ENCODE measurements at regions not wholly inside any gene's neighbourhood (a gene's known extent, or its start where the extent isn't known, plus 50 kb on each side); places are given as distances from the start of the nearest gene placed in this dataset.

DNA sequence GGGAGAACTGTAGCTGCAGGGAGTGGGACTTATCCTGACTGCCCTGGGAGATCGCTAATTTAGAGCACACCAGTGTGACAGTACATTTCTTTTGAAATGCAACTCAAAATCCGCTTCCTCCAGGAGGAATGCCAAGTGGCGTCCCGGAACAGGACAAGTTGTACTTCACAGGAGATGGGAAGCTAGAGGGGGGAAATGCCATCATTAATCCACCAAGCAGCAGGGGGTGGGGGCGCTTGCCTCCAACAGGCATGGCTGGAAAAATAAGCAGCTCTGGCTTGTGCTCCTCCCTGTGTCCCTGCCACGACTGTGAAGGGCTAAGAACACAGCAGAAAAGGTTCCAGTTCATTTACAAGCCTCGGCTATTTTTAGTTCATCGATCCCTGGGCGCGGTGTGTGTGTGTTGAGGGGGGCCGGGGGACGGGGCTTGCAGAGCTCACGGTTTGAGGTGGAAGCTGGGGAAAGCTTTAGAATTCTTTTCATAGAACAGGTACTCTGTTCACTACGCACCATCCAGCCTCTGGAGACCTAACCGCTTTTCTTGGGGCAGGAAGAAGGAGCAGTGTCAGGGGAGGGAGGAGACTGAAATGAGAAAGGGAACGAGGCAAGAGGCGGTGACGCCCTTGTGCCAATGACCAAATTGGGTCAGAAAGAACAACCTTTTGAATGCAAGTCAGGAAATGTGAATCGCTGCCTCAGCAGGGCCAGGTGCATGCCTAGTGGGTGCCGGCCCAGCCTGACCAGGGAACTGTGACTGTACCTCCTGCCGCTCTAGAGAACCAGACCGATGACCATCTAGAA is 51.8 kb upstream of the DGKG start:
- H3K27me3 ChIP-seq: no peaks in the 10 kb centered on the region
- H3K9me3 ChIP-seq: no peaks in the 10 kb centered on the region
- peaks cover 11% of the 10 kb centered on the region for H3K4me1 ChIP-seq
- H3K27ac ChIP-seq: peak overlapping the region; percentile 56
- H3K36me3 ChIP-seq: no peaks in the 10 kb centered on the region
- peak overlapping the region; percentile 34 to 45 for H3K4me3 ChIP-seq
- DNase-seq (ENCODE audit: extremely low spot score in 2 of 2): no peak
- TF ChIP-seq CTCF (IDR thresholded peaks at IDR 0.05): no peak
- peak in 1 of 2 donors; percentile 38 for TF ChIP-seq POLR2AphosphoS5 (IDR thresholded peaks at IDR 0.05; ENCODE audit: insufficient read depth in 1 of 2, low read depth in 1 of 2)
- no peak for TF ChIP-seq POLR2A (IDR thresholded peaks at IDR 0.05)
- intact Hi-C loops (cut with DNase I): loop anchor here (10.0 kb wide), 1 partner anchor 49 kb away; the partner anchor contains the start of gene DGKG

- TF ChIP-seq POLR2AphosphoS5 (IDR thresholded peaks at IDR 0.05; ENCODE audit: insufficient read depth in 1 of 2, low read depth in 1 of 2): no peak
- no peak for TF ChIP-seq CTCF (IDR thresholded peaks at IDR 0.05)
- no peak for TF ChIP-seq POLR2A (IDR thresholded peaks at IDR 0.05)
- Histone ChIP-seq H3K4me3 (no peak overlapping the region), H3K36me3 (no peaks in the 10 kb centered on the region), H3K27me3 (no peaks in the 10 kb centered on the region), H3K4me1 (peaks cover 11% of the 10 kb centered on the region), H3K27ac (no peak overlapping the region), H3K9me3 (no peaks in the 10 kb centered on the region)
- intact Hi-C loops (cut with DNase I): loop anchor here (10.0 kb wide), 1 partner anchor 47 kb away; the partner anchor contains the start of gene DGKG
- no peak for DNase-seq (ENCODE audit: extremely low spot score in 2 of 2)
Observed at GRCh38 chr3:186411994-186412393, 50.0 kb upstream of the DGKG start.
